NB4 (cell line): ENCODE measurements at regions not wholly inside any gene's neighbourhood (a gene's known extent, or its start where the extent isn't known, plus 50 kb on each side); places are given as distances from the start of the nearest gene placed in this dataset.
A peak's percentile ranks its signal among the peaks of the same experiment; 100 is the strongest.
"Not testable (repeated sequence)": the region's sequence is repeated elsewhere in the genome, so short reads cannot be mapped to it uniquely, and the experiment has no call there.

ENCODE experiments used
- DNase-seq: peaks from one replicate; pipeline ENCODE4 v3.0.0; 2010; ENCODE audit warnings: low read depth
- H3K4me3 ChIP-seq: one replicate; pipeline ENCODE4 v1.5.1; 2011; ENCODE audit warnings: mild to moderate bottlenecking, low read depth, low read length, moderate library complexity
- CTCF ChIP-seq: IDR thresholded peaks from one replicate; pipeline ENCODE4 v1.5.1; 2012; ENCODE audit warnings: low read depth, low read length
- MYC ChIP-seq: IDR thresholded peaks from 2 replicates; pipeline ENCODE4 v1.6.1; 2011; ENCODE audit warnings: low read depth, low read length
- POLR2A ChIP-seq: IDR thresholded peaks from 2 replicates; pipeline ENCODE4 v1.6.1; 2011; ENCODE audit warnings: mild to moderate bottlenecking; ENCODE audit not compliant: insufficient read length; ENCODE audit errors: extremely low read depth
- TF ChIP-seq, protein P1 (sequence below): IDR thresholded peaks from 2 replicates; pipeline ENCODE4 v1.6.1; 2011; ENCODE audit warnings: low read depth, low read length

DNA sequence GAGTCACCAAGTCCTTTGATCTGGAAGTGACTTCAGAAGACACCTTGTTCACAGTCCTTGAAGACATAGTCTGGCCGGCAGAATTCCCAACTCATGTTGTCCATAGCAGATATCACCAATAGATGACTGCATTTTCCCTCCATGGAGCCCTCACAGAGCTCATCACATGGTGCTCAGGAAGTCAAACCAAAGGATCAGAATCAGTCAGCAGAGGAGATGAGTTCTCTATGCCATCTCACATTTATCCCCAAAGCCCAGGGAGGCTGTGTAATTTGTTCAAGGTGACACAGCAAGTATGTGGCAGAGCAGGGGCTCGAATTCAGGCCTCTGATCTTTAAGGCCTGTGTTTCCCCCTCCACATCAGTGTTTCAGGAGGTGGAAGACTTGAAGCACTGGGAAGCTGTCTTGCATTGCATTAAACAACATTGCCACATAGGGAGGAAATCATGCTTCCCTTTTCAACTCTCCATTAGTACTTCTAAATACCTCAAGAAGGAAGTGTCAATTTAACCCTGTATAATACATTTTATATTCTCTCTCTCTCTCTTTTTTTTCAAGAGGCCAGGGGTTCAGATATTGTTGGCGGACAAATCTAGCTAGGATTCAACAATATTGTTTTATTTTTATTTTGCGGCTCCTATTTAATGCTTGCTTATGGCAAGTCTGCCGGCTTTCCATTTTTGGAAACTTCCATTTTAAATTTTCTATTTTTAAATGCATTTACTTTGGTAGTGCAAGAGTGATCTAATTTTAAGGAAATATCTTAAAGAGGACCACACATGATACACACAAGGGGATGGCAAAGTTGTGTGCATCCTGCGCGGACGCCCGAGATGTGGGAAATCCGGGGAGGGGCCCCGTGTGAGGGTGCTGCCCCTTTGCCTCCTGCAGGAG lies 61.9 kb downstream of the NPIPB5 start:
- DNase-seq: peak; percentile 49
- H3K4me3 ChIP-seq: not testable (repeated sequence)

- DNase-seq, H3K4me3 ChIP-seq: not testable (repeated sequence)
These were observed 62.5 kb downstream of the NPIPB5 start for GRCh38 chr16:22573225-22573530.

- not testable (repeated sequence) for DNase-seq, H3K4me3 ChIP-seq
These were observed 65.8 kb downstream of the NPIPB5 start for GRCh38 chr16:22576506-22576905.

- H3K4me3 ChIP-seq, DNase-seq: not testable (repeated sequence)
These were observed 72.5 kb downstream of the NPIPB5 start for GRCh38 chr16:22583195-22583594.

GRCh38 chr16:22584459-22584858 lies 73.8 kb downstream of the NPIPB5 start:
- DNase-seq, H3K4me3 ChIP-seq: not testable (repeated sequence)

- not testable (repeated sequence) for H3K4me3 ChIP-seq, DNase-seq
These were observed 74.2 kb downstream of the NPIPB5 start for GRCh38 chr16:22584941-22585340.

DNA sequence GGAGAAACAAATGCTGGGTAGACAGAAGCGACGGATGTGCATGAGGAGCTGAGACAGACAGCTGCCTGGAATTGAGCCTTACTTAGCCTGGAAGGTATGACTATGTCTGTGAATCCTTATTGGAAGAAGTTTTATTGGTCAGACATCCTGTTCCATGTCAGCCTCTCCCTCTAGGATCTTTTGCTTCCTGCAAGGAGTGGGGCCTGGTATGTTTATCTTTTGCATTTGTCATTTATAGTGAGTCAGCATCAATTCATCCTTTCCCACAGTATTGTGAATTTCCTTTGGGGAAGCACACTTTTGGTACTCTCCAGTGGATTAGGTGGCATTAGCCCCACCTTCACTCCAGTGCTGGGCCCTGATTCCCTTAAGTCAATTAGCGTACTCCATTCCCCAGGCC lies 74.7 kb downstream of the NPIPB5 start:
- H3K4me3 ChIP-seq, DNase-seq: not testable (repeated sequence)

DNA sequence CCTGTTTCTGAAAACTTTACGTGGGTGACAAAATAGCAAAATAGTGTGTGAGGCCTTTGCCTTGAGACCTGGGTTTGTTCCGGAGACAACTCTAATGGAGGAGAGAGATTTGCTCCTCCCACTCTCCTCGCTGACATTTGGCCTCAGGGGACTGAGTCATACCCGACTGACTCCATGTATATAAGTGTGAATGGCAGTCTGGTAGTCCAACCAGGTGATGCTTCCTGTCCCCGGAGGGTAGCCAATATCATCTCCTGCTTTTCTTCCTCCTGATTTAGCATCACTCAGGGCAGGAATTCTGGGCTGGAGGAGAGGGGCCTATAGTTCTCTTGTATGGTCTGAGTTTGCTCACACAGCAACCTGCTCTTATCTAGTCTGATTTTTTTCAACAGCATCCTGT lies 76.0 kb downstream of the NPIPB5 start:
- H3K4me3 ChIP-seq, DNase-seq: not testable (repeated sequence)

DNA sequence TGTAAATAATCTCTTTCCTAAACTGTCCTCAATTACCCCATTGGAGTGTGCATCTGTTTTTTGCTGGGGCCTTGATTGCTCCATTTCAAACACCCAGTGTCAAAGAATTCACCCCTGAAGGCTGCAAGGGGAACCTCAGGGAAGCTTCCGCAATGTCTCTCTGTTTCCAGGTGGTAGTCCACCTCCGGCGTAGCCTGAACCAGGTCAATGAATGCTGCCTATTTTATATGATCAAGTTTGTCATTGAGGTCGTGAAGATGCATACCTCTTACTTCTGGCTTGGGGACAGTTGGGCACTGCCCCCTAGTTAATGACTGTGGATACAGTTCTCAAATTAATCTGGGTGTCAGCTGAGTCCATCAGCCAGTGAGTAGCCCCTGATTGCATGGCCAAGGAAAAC lies 79.1 kb downstream of the NPIPB5 start:
- DNase-seq, H3K4me3 ChIP-seq: not testable (repeated sequence)

DNA sequence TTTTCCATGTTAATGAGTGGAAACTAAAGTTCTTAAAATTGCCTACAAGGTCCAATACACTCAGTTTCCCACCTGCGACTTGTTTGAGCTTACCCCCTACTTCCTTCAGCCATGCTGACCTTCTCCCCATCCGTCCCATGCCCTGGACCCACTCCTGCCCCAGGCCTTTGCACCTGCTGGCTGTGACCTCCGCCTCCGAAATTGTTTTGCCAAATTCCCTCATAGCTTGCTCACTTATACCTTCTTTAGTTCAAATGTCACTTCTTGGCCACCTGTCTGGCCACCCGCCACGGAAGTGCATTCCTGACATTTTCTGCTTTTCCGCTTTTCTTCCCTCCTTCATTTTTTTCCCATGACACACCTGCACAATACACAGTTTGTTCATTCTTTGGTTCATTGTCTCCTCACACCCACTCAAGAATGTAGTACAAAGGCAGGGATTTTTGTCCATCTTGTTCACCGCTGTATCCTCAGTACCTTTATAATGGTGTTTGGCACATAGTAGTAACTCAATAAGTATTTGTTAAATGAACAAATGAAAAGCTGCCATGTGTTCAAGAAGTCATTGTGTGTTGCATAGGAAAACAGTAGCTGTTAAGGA lies 85.9 kb downstream of the NPIPB5 start:
- DNase-seq, H3K4me3 ChIP-seq: not testable (repeated sequence)

DNA sequence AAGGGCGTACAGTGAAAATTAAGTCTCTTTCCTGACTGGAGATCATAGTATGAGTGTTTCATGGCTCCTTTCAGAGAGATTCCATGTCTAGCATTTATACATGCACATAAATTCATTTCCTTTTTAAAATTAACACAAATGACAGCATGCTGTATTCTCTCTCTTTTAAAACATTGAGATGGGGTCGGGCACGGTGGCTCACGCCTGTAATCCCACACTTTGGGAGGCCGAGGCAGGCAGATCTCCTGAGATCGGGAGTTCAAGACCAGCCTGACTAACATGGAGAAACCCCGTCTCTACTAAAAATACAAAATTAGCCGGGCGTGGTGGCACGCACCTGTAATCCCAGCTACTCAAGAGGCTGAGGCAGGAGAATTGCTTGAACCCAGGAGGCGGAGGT lies 93.1 kb downstream of the NPIPB5 start:
- not testable (repeated sequence) for H3K4me3 ChIP-seq, DNase-seq

- not testable (repeated sequence) for H3K4me3 ChIP-seq, DNase-seq
These were observed 95.9 kb downstream of the NPIPB5 start for GRCh38 chr16:22606619-22607018.

- DNase-seq, H3K4me3 ChIP-seq: not testable (repeated sequence)
These were observed 99.1 kb downstream of the NPIPB5 start for GRCh38 chr16:22609798-22610197.

DNA sequence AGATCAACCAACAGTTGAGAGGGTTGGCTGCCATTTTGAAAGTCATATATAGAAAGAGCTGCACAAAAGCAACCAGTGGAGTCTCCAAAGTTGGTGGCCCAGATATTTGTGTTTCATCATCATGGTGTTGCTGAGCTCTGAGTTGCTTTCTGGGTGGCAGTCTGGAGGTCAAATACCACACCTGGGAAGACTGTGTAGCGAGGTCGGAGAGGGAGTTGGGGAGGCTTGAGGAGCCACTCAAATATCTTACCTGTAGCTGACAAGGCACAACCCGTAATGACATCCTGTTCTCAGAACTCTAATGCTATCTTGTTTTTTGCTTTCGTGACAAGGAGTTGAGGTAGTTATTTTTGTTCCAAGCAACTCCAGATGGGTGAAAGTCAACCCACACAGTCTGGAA lies 100.4 kb downstream of the NPIPB5 start:
- H3K4me3 ChIP-seq, DNase-seq: not testable (repeated sequence)

GRCh38 chr16:22614271-22614947 lies 103.7 kb downstream of the NPIPB5 start:
- TF ChIP-seq, protein P1, sequence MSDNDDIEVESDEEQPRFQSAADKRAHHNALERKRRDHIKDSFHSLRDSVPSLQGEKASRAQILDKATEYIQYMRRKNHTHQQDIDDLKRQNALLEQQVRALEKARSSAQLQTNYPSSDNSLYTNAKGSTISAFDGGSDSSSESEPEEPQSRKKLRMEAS: no peak
- TF ChIP-seq POLR2A (no peak), CTCF (no peak), MYC (no peak)
- DNase-seq: no peak
- H3K4me3 ChIP-seq: no peak overlapping the region
